ENCODE measurements at regions not wholly inside any gene's neighbourhood (a gene's known extent, or its start where the extent isn't known, plus 50 kb on each side); places are given as distances from the start of the nearest gene placed in this dataset.

GRCh38 chr1:29497395-29498125 is 261.2 kb downstream of the PTPRU start:
- no peak for DNase-seq (ENCODE audit: insufficient read length, low spot score)
- TF ChIP-seq POU2F2 (IDR thresholded peaks at IDR 0.05; ENCODE audit: low read depth, low read length) (no peak), SPI1 (IDR thresholded peaks at IDR 0.05; ENCODE audit: low read depth, low read length) (no peak), PAX5 (IDR thresholded peaks at IDR 0.05; ENCODE audit: insufficient read depth, low read length, severe bottlenecking) (no peak), POLR2AphosphoS5 (IDR thresholded peaks at IDR 0.05; ENCODE audit: low read depth, low read length) (no peak), POLR2A (IDR thresholded peaks at IDR 0.05; ENCODE audit: low read depth, low read length) (no peak), TAF1 (IDR thresholded peaks at IDR 0.05; ENCODE audit: low read depth, low read length) (no peak)
- FAIRE-seq: no peak

- FAIRE-seq (no peak), DNase-seq (ENCODE audit: insufficient read length, low spot score) (no peak)
- no peak for TF ChIP-seq POU2F2 (IDR thresholded peaks at IDR 0.05; ENCODE audit: low read depth, low read length)
- no peak for TF ChIP-seq POLR2A (IDR thresholded peaks at IDR 0.05; ENCODE audit: low read depth, low read length)
- TF ChIP-seq TAF1 (IDR thresholded peaks at IDR 0.05; ENCODE audit: low read depth, low read length): no peak
- no peak for TF ChIP-seq POLR2AphosphoS5 (IDR thresholded peaks at IDR 0.05; ENCODE audit: low read depth, low read length)
- no peak for TF ChIP-seq PAX5 (IDR thresholded peaks at IDR 0.05; ENCODE audit: insufficient read depth, low read length, severe bottlenecking)
- TF ChIP-seq SPI1 (IDR thresholded peaks at IDR 0.05; ENCODE audit: low read depth, low read length): no peak
These were observed 260.4 kb downstream of the PTPRU start for GRCh38 chr1:29496701-29497100.

- TF ChIP-seq POLR2A (IDR thresholded peaks at IDR 0.05; ENCODE audit: low read depth, low read length): no peak
- no peak for TF ChIP-seq SPI1 (IDR thresholded peaks at IDR 0.05; ENCODE audit: low read depth, low read length)
- TF ChIP-seq PAX5 (IDR thresholded peaks at IDR 0.05; ENCODE audit: insufficient read depth, low read length, severe bottlenecking): no peak
- no peak for TF ChIP-seq POLR2AphosphoS5 (IDR thresholded peaks at IDR 0.05; ENCODE audit: low read depth, low read length)
- no peak for TF ChIP-seq TAF1 (IDR thresholded peaks at IDR 0.05; ENCODE audit: low read depth, low read length)
- no peak for TF ChIP-seq POU2F2 (IDR thresholded peaks at IDR 0.05; ENCODE audit: low read depth, low read length)
- DNase-seq (ENCODE audit: insufficient read length, low spot score) (no peak), FAIRE-seq (no peak)
These were observed 254.0 kb downstream of the PTPRU start for GRCh38 chr1:29490204-29490934.

- FAIRE-seq: no peak
- TF ChIP-seq POLR2A (IDR thresholded peaks at IDR 0.05; ENCODE audit: low read depth, low read length): no peak
- no peak for TF ChIP-seq PAX5 (IDR thresholded peaks at IDR 0.05; ENCODE audit: insufficient read depth, low read length, severe bottlenecking)
- TF ChIP-seq POLR2AphosphoS5 (IDR thresholded peaks at IDR 0.05; ENCODE audit: low read depth, low read length): no peak
- no peak for TF ChIP-seq SPI1 (IDR thresholded peaks at IDR 0.05; ENCODE audit: low read depth, low read length)
- no peak for TF ChIP-seq POU2F2 (IDR thresholded peaks at IDR 0.05; ENCODE audit: low read depth, low read length)
- no peak for TF ChIP-seq TAF1 (IDR thresholded peaks at IDR 0.05; ENCODE audit: low read depth, low read length)
- DNase-seq (ENCODE audit: insufficient read length, low spot score): no peak
These were observed 253.1 kb downstream of the PTPRU start for GRCh38 chr1:29489471-29489870.

- TF ChIP-seq SPI1 (IDR thresholded peaks at IDR 0.05; ENCODE audit: low read depth, low read length): no peak
- no peak for TF ChIP-seq PAX5 (IDR thresholded peaks at IDR 0.05; ENCODE audit: insufficient read depth, low read length, severe bottlenecking)
- TF ChIP-seq POLR2A (IDR thresholded peaks at IDR 0.05; ENCODE audit: low read depth, low read length): no peak
- TF ChIP-seq POLR2AphosphoS5 (IDR thresholded peaks at IDR 0.05; ENCODE audit: low read depth, low read length): no peak
- TF ChIP-seq POU2F2 (IDR thresholded peaks at IDR 0.05; ENCODE audit: low read depth, low read length): no peak
- no peak for TF ChIP-seq TAF1 (IDR thresholded peaks at IDR 0.05; ENCODE audit: low read depth, low read length)
- DNase-seq (ENCODE audit: insufficient read length, low spot score): no peak
- no peak for FAIRE-seq
These were observed 252.5 kb downstream of the PTPRU start for GRCh38 chr1:29488794-29489311.

GRCh38 chr1:29488086-29488793 is 251.9 kb downstream of the PTPRU start:
- FAIRE-seq: no peak
- TF ChIP-seq POLR2A (IDR thresholded peaks at IDR 0.05; ENCODE audit: low read depth, low read length) (no peak), POU2F2 (IDR thresholded peaks at IDR 0.05; ENCODE audit: low read depth, low read length) (no peak), POLR2AphosphoS5 (IDR thresholded peaks at IDR 0.05; ENCODE audit: low read depth, low read length) (no peak), TAF1 (IDR thresholded peaks at IDR 0.05; ENCODE audit: low read depth, low read length) (no peak), PAX5 (IDR thresholded peaks at IDR 0.05; ENCODE audit: insufficient read depth, low read length, severe bottlenecking) (no peak), SPI1 (IDR thresholded peaks at IDR 0.05; ENCODE audit: low read depth, low read length) (no peak)
- no peak for DNase-seq (ENCODE audit: insufficient read length, low spot score)

GRCh38 chr1:29487291-29487690 is 251.0 kb downstream of the PTPRU start:
- TF ChIP-seq POU2F2 (IDR thresholded peaks at IDR 0.05; ENCODE audit: low read depth, low read length) (no peak), POLR2A (IDR thresholded peaks at IDR 0.05; ENCODE audit: low read depth, low read length) (no peak), POLR2AphosphoS5 (IDR thresholded peaks at IDR 0.05; ENCODE audit: low read depth, low read length) (no peak), SPI1 (IDR thresholded peaks at IDR 0.05; ENCODE audit: low read depth, low read length) (no peak), PAX5 (IDR thresholded peaks at IDR 0.05; ENCODE audit: insufficient read depth, low read length, severe bottlenecking) (no peak), TAF1 (IDR thresholded peaks at IDR 0.05; ENCODE audit: low read depth, low read length) (no peak)
- DNase-seq (ENCODE audit: insufficient read length, low spot score) (no peak), FAIRE-seq (no peak)

- FAIRE-seq (no peak), DNase-seq (ENCODE audit: insufficient read length, low spot score) (no peak)
- no peak for TF ChIP-seq PAX5 (IDR thresholded peaks at IDR 0.05; ENCODE audit: insufficient read depth, low read length, severe bottlenecking)
- TF ChIP-seq POLR2A (IDR thresholded peaks at IDR 0.05; ENCODE audit: low read depth, low read length): no peak
- no peak for TF ChIP-seq TAF1 (IDR thresholded peaks at IDR 0.05; ENCODE audit: low read depth, low read length)
- no peak for TF ChIP-seq POLR2AphosphoS5 (IDR thresholded peaks at IDR 0.05; ENCODE audit: low read depth, low read length)
- no peak for TF ChIP-seq SPI1 (IDR thresholded peaks at IDR 0.05; ENCODE audit: low read depth, low read length)
- no peak for TF ChIP-seq POU2F2 (IDR thresholded peaks at IDR 0.05; ENCODE audit: low read depth, low read length)
These were observed 249.0 kb downstream of the PTPRU start for GRCh38 chr1:29485096-29485925.
